ENCODE measurements at regions not wholly inside any gene's neighbourhood (a gene's known extent, or its start where the extent isn't known, plus 50 kb on each side); places are given as distances from the start of the nearest gene placed in this dataset.
"Not testable (repeated sequence)": the region's sequence is repeated elsewhere in the genome, so short reads cannot be mapped to it uniquely, and the experiment has no call there.

DNA sequence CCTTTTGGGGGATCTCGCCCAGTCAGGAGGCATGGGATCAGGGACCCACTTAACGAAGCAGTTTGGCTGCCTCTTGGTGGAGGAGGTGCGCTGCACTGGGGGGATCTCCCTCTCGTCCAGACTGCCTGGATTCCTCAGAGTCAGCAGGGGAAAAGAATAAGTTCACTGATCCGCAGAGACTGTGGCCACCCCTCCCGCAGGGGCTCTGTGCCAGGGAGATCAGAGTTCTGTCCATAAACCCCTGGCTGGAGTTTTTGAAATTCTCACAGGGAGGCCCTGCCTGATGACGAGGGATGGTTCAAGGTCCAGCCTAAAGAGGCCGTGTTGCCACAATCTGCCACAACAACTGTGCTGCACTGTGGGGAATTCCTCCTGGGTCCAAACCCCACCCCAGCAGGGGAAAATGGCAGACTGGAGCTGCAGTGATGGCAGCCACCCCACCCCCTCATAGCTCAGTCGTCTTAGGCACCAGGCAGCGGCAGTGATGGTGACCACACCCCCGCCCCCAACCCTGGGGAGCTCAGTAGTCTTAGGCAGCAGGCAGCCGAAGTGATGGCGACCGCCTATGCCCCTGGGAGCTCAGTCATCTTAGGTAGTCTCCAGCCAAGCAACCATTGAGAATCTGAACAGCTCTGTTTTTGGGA lies 273.8 kb upstream of the USP25 start:
- no peak for DNase-seq (ENCODE audit: low read depth)

DNA sequence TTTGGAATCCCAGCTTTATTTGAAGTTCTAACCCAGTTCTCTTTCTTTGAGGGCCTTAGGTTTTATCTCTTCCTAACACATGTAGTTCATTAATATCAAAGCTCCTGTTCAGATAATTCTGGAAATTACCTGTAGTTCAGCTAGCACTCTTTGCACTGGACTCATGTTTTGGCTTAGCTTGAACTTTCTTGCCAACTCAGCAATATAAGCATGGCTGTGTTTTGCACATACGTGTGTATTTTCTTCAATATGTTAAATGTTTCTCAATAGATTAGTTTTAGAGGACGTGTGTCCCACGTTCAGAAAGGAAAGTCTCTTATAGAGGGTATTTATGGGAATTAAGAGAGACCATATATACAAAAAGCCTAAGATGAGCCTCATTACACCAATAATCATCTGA lies 271.8 kb upstream of the USP25 start:
- DNase-seq (ENCODE audit: low read depth): no peak

DNA sequence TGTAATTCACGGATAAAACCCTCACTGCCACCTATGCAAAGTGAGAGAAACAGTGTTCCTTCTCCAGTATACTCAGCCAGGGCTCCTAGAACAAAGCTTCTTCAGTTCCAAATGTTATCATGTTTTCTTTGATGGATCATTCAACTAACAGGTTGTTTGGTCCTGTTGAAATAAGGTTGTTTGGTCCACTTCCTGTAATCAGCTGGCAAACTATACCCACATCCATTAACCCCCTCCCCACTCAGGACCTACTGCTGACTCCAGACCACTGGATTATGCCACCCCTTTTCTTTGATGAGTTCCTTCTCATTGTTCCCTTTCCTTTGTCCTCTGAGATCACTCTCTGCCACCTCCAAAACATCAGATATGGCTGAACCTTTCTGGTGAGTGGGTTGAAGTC lies 267.7 kb upstream of the USP25 start:
- DNase-seq (ENCODE audit: low read depth): no peak

DNA sequence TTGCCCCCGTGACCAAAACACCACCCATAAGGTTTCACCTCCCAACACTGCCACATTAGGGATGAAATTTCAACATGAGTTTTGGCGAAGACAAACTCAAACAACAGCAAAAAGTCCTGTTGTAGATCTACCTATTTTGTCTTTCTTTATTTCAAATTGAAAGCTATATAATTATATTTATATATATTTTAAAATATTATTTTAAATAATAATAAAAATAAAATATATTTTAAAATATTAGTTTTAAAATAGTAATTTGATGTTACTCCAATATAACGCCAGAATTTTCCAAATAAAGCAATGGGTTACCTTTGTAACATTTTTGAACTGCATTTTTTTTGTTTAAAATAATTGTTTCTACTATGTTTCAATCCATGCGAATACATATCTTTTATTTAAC lies 263.5 kb upstream of the USP25 start:
- DNase-seq (ENCODE audit: low read depth): no peak

DNA sequence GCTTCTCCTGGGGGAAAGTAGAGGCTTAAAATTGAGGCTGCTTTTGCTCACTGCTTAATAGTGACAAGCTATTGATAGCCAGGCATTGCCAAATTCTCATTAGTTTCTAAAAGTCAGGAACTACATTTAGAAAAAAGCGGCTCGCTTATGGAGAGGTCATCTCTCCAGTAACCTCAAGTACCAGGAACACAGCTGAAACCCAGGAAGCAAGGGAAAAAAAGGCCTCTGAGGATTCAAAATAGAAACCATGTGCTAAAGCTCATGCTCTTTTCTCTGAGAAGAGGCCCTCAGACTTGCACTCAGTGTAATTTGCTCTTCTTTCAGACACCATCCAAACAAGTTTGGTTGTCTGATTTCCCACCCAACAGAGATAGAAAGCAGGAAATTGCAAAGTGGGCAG lies 261.4 kb upstream of the USP25 start:
- DNase-seq (ENCODE audit: low read depth): peak; percentile 15

DNA sequence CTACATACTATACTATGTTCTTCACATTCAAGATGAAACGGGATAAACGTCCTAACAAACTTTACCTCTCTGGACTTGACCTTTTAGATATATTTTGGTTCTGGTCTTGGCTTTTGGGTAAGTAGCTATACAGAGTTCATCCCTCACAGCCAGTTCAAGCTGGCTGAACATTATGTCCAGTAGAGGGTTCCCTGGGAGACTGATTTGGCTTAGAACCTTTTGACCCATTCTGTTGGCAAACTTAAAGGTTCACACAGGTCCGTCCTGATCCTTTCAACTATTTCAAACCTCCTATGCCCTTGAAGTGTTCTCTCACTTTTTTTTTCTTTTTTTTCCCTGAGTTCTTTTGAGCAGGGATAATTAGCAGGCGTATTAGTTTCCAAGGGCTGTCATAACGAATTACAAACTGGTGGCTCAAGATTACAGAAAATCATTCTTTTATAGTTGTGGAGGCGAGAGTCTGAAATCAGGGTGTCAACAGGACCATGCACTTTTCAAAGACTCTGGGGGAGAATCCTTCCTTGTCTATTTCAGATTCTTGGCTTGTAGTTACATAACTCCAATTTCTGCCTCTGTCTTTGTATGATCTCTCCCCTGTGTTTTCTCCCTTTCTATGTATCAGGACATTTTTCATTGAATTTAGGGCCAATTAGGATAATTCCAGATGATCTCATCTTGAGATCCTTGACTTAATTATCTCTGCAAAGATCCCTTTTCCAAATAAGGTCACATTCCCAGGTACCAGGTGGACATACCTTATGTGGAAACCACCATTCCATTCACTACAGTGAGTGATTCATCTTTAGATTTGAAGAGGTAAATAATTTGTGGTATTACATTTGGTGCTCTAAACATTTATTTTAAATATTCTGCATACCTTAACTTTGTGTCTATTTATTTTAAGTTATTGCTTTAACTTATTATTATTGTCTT lies 257.4 kb upstream of the USP25 start:
- DNase-seq (ENCODE audit: low read depth): no peak

DNA sequence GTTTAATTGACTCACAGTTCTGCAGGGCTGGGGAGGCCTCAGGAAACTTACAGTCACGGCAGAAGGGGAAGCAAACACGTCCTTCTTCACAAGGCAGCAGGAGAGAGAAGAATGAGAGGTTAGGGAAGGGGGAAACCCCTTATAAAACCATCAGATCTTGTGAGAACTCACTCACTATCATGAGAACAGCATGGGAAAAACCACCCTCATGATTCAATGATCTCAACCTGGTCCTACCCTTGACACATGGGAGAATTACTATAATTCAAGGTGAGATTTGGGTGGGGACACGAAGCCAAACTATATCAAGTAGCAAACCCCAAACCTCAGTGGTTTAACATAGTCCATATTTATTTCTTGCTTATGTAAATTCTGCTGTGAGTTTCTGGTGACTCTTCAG lies 252.0 kb upstream of the USP25 start:
- DNase-seq (ENCODE audit: low read depth): not testable (repeated sequence)

DNA sequence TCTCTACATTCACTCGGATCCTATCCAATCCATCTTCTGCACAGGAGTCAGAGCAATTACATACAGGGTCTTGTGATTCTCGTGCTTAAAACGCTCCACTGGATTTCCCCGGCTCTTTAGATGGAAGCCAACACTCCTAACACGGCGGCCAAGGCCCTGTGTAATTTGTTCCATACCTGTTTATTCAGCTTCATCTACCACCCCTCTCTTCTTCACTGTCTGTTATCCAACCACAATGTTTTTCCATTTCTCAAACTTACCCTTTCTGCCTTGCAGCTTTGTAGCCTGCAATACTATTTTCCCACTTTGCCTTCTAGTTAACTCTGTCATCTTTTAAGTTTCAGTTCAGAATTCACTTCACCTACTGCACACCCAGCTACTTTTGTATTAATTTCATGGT lies 249.6 kb upstream of the USP25 start:
- no peak for DNase-seq (ENCODE audit: low read depth)

DNA sequence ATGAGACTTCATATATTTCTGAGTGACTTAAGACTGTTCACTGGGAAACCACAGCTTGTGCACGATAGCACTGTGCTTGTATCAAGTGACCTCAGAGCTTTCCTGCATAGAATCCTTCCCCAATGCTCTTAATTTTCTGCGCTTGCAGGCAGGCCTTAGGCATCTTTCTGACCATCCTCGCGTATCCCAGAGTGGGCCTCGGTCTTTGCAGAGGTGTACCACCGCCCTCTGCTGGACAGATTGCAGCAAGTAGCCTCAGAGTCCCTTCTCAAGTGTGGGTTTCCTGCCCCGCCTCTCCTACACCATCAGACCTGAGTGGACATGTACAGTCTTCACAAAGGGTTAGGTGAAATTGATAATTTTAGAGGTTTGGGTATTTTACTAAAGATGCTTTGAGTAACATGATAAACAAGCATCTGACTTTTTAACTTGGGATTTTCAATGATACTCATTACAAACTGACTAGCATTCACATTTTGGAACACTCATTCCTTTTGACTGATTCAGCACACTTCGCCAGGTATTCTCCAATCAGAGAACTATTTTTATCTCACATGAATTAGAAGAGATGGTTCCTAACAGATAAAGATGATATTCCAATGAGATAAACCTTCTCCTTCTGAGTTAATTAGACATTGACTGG lies 246.5 kb upstream of the USP25 start:
- DNase-seq (ENCODE audit: low read depth): peak; percentile 93

DNA sequence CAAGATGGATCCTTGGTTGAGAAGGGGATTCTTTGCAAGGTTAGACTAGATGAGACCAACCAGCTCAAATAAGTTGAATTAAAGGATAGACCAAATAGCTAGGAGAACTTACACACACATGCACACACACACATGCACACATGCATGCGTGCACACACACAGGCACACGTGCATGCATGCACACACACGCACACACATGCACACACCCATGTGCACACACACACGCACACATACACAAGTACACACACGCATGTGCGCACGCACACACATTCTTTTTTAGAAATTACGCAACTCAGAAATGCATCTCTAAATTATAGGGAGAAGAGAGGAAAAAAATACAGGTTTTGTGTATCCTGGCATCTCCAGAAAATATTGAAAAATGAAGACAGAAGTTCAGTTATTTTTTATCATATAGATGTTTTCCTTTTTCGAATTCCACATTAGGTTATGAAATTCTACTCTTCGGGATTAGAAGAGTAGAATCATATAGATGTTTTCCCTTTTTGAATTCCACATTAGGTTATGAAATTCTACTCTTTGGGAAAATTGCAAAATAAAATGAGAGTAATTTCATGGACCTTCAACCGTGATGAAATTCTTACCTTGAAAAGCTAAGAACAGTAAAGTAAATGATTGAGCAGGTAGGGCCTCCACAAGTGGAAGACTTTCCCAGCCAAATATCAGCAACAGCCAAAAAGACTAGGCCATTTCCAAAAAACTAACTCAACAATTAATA lies 243.2 kb upstream of the USP25 start:
- no peak for DNase-seq (ENCODE audit: low read depth)

DNA sequence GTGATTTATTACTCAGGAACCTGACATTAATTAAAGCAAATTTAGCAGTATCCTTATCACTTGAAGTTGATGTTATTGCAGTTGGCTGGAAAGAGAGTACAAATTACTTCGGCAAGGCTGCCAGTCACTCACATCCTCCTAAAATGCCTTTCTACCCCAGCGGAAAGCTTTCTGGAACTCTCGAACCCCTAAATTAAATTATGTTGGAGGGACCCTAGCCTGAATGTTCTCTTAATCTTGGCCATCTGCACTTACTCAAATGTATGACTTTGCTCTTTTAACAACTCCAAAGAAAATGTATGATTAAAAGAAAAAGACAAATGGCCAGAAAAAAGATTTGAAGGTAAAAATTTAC lies 242.6 kb upstream of the USP25 start:
- DNase-seq (ENCODE audit: low read depth): no peak

DNA sequence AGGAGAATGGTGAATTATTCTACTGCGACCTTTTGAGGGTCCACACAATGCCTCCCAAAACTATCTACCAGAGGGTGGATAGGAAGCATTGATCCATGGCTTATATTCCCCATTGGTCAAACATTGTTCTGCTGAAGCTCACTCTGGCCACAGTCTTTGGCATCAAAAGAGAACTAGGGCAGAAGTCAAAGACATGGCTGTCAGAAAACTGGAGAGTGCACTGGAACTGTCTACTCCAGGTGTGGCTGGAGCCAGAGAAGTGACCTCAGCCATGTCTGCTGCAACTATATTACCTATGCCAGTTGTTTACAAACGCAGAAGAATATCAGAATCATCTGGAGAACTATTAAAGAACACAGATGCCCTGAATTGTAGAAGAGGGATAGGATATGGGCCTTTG lies 238.7 kb upstream of the USP25 start:
- DNase-seq (ENCODE audit: low read depth): no peak

DNA sequence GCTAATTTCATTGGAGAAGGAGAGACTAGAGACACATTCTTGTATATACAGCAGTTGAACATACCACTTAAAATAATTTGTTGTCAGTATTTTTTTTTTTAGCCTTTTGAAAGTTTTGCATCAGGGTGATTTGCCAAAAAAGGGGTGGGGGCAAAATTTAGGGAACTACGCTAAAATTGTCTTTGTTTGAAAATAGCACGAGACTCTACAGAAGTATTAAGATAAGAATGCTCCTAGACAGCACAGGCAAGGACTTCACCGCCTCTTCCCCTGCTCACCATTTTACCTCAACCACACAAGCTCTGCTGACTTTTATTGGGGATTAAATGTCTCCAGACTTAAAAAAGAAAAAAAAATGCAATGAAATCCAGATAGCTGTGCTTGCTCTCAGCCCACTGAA lies 236.1 kb upstream of the USP25 start:
- no peak for DNase-seq (ENCODE audit: low read depth)

DNA sequence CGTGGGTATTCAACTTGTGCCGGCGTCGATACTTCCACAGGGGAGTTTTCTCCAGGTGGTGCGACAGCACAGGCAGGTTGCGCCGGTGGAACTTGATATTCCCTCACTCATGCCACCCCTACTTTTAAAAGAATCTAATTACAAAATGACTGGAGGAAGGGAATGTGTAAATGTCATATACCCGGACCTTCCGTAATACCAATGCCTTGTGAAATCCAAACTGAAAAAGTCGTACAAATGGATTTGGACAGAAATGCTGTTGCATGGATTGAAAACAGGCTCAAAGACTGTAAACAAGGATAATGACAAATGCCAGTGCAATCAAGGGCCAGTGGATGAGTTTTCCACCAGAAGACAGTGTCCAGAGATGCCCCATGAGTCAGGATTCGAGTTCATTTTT lies 235.3 kb upstream of the USP25 start:
- DNase-seq (ENCODE audit: low read depth): no peak

DNA sequence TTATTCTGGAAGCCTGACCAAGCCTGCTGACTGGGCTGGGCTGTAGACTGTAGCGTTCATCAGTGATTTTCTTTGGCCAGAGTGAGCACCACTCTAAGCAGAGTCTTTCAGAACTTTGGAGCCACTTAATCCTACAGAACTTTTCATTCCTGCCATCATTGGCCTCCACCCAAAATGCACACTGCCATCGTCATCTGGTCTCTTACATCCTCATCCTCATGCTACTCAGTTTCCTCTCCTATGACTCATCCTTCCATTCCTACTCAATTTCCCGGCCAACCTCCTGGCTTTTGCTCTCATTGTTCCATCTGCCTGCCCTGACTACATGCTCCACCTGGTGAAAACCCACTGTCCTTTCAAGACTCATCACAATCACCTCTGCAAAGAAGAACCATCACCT lies 233.8 kb upstream of the USP25 start:
- DNase-seq (ENCODE audit: low read depth): no peak

DNA sequence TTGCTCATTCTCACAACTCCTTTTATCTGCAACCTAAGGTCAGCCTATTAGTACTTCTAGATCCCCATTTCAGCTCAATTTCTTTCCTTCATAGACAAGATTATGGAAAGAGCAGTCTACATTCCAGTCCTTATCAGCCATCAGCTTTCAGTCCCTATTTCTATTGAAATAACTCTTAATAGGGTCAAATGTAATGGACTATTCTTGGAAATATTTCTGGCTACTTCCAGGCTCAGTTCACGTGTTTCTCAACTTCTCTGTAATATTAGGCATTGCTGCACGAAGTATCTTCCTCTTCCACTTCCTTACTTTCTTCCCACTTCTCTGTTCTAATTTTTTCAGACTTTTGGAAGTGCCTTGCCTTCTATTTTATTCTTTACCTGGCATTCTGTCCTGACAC lies 232.9 kb upstream of the USP25 start:
- DNase-seq (ENCODE audit: low read depth): no peak

DNA sequence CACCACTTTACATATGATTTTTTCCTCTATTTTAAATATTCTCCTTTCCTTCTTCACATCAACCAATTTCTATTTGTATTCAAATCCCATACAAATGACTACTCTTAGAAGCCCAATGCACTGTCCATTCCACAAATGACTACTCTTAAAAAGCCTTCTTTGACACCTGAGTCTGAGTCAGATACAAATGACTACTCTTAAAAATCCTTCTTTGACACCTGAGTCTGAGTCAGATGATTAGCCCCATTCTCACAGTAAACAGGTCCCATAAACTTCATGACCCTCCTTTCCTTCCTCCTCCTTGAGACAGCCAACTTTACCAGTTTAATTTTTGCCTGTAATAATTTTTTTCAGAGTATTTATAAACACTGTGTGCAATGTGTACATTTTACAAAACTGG lies 231.3 kb upstream of the USP25 start:
- DNase-seq (ENCODE audit: low read depth): no peak

DNA sequence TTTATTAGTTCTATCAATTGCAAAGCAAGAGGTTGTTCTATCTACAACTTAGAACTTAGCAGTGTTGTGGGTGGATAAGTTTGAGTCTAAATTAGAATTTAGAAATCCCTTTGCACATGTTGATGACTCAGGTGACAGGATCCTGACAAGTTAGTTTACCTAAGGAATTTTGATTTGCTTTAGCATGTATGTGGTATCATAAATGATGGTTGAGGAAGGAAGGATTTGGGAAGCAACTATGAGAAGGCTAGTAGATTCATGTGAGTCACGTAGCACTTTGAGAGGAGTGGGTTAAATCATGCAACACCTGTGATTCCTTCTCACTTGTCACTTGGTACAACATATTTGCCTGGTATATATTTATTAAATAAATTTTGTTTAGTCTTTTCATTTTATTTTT lies 223.7 kb upstream of the USP25 start:
- no peak for DNase-seq (ENCODE audit: low read depth)

DNA sequence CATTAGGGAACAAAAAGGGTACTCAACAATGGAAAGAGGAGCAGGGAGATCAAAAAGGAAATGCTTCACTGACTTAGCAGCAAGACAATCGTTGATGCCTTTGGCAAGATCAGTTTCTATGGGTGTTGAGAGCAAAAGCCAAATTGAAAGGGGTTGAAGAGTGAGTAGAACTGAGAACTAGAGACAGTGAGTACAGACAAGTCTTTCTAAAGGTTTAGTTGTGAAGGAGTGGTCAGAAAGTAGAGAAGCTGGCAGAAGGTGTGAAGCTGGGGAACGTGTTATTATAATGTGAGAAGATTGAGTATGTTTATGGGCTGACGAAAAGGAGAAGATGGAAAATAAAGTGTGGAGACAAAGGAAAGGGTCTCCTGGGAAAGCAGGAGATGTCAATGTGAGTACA lies 221.2 kb upstream of the USP25 start:
- no peak for DNase-seq (ENCODE audit: low read depth)

DNA sequence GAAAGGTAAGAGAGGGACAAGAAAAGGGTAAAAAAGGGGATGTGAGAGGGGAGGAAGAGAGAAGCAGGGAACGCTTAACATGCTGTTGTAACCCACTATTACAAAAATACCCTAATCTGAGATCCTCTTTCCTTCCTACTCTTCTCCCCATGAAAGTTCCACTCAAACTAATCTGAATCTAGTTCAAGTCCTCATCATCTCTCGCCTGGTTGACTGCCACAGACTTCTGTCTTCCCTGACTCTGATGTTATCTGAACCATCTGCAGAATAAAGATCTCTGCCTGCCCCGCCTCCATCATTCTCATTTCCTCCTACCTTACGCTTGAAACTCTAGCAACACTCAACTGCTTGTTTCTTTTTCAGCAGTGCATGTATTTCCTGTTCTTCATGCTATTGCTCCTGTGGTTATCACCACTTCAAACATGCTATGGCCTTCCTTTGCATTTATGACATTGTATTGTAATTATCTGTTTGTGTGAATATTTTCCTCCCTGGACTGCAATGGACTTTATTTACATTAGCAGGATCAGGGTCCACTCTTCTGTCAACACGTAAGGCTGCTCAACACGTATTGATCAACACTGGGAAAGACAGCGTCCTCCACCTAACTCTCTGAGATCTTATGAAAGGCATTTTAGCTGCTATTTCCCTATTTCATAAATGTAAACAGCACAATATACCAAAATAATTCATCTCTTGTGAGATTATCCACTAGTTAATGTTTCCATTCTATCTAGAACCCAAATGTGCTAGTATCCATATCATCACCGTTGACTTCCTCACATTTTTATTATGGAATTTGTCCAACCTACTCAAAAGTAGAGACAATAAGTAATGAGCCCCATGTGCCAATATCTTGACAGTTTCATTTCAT lies 215.5 kb upstream of the USP25 start:
- no peak for DNase-seq (ENCODE audit: low read depth)

DNA sequence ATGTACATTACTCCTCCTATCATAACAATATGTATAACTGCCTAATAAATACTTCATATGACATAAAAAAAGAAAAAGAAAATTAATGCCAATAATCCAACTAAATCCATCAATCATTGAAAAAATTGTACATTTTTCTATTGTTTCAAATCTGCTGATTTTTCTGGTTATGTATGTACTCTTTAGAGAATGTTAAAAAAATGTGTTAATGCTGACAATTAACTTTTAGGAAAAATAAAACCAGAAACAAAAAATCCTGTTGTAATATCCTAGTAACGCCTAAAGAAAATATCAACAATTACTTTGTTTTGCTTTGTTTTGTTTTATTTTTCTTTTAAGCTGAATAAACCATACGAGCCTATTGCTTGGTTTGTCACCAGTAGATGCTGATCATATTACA lies 213.9 kb upstream of the USP25 start:
- no peak for DNase-seq (ENCODE audit: low read depth)
